ENCODE measurements at regions not wholly inside any gene's neighbourhood (a gene's known extent, or its start where the extent isn't known, plus 50 kb on each side); places are given as distances from the start of the nearest gene placed in this dataset.

DNA sequence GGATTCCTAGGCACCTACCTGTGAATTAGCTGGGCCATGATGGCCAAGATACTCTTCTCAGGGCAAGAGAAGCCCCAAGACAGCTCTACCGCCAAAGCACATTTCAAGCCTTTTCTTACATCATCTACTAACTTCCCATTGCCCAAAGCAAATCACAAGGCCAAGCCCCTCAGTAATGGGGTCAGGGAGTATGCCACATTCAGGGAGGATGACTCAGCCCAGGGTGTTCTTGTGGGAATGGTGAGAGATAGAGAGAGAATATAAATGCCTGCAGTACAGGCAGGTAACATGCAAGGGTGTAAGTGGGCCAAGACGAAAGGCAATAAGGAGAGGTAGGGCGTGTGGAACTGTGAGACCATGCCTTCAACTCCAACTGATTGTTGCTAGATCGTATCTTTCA lies 162.5 kb upstream of the ISX start:
- in situ Hi-C loops (cut with HindIII; ENCODE audit: low sequenced_read_pairs), result no loop called here
- no peak for DNase-seq (ENCODE audit: low spot score)

DNA sequence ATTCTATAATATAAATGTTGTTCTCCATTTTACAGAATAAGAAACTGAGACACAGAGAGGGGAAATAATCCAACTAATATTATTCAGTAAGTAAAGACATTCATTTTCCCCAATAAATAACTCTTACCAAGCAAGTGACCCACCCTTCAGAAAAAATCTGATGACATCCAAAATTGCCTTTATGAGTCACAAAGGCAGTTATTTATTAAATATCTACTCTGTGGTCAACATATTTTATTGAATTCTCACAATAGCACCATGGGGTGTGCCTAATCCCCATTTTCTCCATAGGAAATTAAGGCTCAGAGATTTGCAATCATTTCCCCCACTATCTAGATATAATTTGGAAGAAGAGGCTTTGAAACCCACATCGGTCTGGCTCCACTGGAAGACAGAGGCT lies 161.5 kb upstream of the ISX start:
- DNase-seq (ENCODE audit: low spot score), result no peak
- in situ Hi-C loops (cut with HindIII; ENCODE audit: low sequenced_read_pairs), result no loop called here

DNA sequence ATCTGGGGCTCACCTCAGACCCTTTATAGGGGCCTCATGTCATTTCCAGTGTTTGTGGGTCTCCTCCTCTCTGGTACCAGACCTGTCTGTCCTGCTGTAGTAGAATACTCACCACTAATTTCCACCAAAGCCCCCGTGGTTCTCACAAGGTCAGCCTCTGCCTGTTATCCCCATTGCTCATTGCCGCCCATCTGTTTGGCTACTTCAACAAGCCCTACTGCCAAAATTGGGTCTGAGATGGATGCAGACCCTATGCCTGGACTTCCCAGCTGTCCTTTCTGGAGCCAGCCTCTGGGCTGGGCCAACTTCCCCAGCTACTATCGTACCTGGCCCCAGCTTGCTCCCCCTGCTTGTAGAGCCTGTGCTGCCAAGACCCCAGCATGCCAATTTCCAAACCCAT lies 152.1 kb upstream of the ISX start:
- no peak for DNase-seq (ENCODE audit: low spot score)
- in situ Hi-C loops (cut with HindIII; ENCODE audit: low sequenced_read_pairs), result no loop called here

DNA sequence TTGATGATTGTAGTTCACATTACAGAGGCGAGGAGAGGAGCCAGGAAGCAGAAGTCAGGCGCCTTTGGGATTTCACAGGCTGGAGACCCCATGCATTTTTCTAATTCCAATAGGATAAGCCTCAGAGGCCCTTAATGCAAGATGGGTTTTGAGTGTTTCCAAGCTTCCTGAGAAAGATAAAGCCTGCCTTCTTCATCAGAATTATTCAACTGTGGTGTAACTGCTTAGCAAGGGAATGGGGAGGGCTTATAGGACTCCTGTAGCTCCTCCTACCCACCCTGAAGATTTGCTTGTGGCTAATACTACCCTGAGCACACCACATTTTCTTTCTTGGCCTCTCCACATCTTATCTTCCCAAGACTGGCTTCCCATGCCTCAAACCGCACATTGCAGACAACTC lies 151.1 kb upstream of the ISX start:
- no peak for DNase-seq (ENCODE audit: low spot score)
- in situ Hi-C loops (cut with HindIII; ENCODE audit: low sequenced_read_pairs), result no loop called here

DNA sequence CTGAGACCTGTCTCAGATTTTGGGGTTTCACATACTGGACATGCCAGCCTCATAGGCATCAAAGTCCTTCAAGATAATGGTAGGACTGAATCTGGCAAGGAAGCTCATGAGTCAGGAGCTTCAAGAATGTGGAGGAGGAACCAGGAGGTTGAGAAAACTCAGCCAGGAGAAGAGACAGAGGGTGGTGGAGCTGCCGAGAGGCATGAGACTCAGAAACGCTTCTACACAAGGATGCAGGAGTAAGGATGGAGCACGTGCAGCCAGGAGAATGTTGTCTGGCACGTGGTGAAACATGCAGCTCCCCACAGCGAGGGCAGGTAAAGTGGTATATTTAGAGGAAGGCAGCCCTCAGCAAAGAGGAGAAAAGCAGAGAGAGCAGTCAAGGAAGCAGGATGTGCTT lies 148.7 kb upstream of the ISX start:
- in situ Hi-C loops (cut with HindIII; ENCODE audit: low sequenced_read_pairs), result no loop called here
- no peak for DNase-seq (ENCODE audit: low spot score)

DNA sequence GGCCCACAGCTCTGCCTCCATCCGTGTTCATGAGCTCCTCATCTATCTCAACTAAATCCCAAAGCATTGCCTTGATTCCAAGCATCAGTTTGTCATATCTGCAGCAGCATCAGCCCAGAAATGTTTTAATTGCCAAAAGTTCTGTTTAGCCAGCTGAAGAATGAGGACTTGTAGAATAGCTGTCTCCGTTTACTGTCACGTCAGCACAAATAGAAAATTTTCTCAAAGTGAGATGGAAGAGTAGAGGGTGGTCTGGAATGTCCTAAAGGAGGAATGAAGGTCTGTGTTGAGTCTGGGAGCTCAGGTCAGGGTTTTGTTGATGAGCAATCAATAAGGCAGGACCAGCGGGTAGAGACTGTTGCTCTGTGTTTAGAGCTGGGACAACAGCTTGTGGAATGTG lies 134.9 kb upstream of the ISX start:
- in situ Hi-C loops (cut with HindIII; ENCODE audit: low sequenced_read_pairs), result no loop called here
- no peak for DNase-seq (ENCODE audit: low spot score)

DNA sequence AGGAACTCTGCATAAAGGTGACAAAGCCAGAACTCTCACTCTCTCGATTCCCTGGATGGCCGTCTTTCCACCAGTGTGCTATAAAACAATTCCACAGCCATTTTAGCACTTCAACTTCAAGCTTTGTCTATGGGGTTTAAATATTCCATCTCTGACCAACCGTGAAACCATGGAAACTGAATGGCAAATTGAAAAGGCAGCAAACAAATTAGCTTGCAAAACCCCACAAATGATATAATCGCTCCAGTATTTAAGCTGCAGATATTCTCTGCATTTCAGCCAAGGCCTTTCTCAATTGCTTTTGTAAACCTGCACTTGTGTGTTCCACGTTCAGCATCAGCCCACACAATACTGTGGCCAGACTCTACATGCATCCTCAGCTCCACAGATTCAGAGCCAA lies 131.7 kb upstream of the ISX start:
- in situ Hi-C loops (cut with HindIII; ENCODE audit: low sequenced_read_pairs), result no loop called here
- no peak for DNase-seq (ENCODE audit: low spot score)

DNA sequence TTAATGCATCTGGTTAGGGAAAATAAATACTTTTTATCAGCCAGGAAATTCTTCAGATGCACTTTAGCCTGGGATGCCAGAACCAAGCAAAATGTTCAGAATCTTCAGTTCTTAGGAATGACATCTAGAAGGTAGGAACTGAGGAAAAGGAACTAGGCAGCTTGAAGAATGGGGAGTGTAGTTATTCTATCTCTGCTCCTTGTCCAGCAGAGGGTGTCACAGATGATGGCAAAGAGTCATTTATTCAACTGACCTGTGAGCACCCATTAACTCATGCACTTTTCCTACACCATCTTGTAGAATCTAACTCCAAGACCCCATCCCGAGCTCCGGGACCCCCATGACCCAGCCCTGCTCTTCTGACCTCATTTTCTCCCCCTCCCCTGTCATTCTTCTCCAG lies 122.1 kb upstream of the ISX start:
- in situ Hi-C loops (cut with HindIII; ENCODE audit: low sequenced_read_pairs), result no loop called here
- peak; percentile 0 for DNase-seq (ENCODE audit: low spot score)

DNA sequence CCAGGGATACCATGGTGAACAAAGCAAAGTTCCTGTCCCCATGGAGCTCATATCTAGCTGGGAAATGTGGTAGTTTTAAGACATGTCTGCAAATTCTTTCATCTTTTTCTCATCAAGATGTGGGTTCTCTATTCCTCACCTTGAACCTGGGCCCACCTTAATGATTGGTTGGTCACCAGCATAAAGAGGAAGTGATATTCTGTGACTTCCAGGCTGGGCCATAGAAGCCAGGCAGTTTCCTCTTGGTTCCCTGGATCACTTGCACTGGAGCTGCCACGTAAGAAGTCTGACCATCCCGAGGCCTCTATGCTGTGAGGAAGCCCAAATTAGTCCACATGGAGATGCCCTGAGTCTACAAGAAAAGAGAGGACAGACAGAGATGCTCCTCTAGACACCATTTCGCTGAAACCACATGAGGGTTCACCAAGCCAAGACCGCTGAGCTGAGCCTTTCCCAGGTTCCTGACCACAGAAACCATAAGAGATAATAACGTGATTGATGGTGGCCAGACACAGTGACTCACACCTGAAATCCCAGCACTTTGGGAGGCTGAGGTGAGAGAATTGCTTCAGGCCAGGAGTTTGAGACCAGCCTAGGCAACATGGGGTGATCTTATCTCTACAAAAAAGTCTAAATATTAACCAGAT lies 119.5 kb upstream of the ISX start:
- DNase-seq (ENCODE audit: low spot score), result no peak
- in situ Hi-C loops (cut with HindIII; ENCODE audit: low sequenced_read_pairs), result no loop called here

DNA sequence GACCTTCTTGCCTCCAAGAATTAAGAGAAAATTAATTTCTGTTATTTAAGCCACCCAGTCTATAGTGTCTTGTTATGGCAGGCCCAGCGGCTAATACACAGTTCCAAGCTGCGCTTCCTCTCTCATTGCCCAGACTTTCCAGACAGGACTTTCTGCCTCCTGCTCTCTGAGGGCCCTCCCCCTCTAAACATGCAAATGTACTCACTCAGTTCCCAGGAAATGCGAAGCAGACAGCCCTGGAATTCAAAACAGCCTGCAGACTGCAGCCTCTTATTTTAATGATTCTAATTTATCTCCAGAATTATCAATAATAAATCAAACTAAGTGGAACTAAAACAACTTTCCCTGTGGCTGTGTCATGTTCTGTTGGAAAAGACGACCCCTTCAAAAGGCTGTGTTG lies 115.5 kb upstream of the ISX start:
- in situ Hi-C loops (cut with HindIII; ENCODE audit: low sequenced_read_pairs), result no loop called here
- DNase-seq (ENCODE audit: low spot score), result peak; percentile 1

DNA sequence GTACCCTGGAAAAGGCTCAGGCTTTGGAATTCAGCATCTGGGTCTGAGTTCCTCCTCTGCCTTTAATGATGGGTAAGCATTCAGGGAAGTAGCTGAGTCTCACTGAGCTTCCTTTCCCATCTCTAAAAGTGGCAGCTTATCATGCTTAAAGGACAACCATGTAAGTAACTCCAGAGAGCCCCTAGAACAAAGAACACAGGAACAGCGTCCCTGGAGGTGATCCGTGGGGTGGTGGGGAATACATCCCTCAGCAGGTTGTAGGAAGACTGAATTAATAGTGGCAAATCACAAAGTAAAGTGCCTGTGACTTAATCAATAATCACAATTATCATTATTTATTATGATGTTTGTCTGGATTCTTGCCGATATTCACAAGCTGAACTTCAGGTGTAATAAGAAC lies 114.7 kb upstream of the ISX start:
- in situ Hi-C loops (cut with HindIII; ENCODE audit: low sequenced_read_pairs), result no loop called here
- no peak for DNase-seq (ENCODE audit: low spot score)

DNA sequence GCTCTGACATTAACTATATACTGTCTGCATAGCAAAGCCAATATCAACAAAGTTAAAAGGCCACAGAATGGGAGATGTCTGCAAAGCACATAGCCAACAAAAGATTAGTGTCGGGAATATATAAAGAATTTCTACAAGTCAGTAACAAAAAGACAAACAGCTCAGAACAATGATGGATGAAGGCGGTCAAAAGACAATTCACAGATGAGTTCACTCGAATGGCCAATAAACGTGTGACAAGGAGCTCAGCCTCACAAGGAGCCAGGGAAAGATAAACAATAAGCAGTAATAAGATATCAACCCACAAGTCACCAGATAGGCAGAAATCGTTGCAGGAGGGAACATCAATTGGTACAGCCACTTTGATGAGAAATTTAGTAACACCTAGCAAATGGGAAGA lies 106.0 kb upstream of the ISX start:
- in situ Hi-C loops (cut with HindIII; ENCODE audit: low sequenced_read_pairs), result no loop called here
- no peak for DNase-seq (ENCODE audit: low spot score)

DNA sequence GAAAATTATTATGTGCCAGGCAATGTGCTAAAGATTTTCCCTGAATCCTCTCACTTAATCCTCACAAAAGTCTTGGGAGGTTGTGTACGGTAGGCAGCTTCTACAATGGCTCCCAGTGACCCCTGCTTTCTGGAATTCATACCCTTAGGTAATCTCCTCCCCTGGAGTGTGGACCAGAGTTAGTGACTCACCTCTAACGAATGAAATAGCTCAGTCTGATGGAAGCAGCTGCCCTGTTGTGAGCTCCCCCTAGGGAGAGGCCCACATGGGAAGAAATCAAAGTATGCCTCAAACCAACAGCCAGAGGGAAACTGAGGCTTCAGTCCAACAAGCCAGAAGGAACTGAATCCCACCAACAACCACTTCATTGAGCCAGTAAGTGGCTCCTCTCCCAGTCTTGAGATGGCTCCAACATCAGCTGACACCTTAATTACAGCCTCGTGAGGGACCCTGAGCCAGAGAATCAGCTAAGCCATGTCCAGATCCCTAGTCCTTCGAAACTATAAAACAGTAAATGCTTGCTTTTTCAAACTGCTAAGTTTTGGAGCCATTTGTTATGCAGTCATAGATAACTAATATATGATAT lies 98.9 kb upstream of the ISX start:
- DNase-seq (ENCODE audit: low spot score), result no peak
- in situ Hi-C loops (cut with HindIII; ENCODE audit: low sequenced_read_pairs), result no loop called here

DNA sequence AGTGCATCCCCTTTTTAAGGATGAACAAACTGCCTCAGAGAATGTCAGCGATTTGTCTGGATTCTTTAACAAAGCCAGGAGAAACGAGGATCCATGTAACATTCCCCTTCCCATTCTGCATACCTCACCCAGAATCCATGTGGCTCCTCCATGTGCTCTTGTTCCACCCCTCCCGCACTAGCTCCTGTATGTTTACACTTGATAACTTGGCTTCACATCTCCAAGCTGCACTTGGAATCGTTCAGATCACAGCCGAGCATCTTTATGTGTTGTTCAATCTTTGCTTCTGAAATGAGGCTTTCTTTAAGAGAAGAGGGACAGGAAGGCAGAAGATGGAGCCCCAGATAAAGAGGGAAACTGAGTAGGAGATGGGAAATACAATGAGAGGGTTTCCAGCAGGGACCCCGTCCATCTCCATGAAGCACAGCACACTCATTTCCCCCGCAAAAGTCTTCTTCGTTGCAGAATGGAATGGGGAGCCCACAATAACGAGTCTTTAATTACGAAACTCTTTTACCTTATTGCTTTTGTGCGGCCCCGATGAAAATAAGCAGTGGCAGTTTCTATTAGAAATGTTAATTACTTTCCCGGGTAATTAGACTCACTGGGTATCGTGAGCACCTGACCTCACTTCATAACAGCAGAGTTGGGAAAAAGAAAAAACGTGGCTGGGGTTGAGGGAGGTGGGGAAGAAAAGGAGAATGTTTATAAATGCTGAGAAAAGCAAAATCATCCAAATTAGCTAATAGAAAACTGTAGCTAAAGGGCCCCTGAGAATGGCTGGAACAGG lies 96.8 kb upstream of the ISX start:
- DNase-seq (ENCODE audit: low spot score), result no peak
- in situ Hi-C loops (cut with HindIII; ENCODE audit: low sequenced_read_pairs), result no loop called here

DNA sequence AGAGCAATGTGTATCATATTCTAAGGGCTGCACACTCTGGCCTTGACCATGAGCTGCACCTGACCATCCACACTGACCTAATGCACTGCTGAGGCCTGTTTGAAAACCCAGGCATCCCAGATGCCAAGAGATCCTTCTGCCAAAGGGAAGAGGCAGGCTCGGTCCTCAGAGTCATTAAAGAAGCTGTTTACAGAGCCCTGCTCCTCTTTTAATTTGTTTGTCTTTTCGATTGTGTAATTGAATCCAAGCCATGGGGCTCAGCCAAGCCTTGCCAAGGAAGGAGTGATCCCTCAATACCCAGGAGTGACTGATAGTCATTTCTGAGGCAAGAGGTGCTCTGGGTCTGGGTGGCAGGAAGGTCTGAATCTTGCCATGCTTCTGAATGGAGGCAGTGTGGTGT lies 94.5 kb upstream of the ISX start:
- in situ Hi-C loops (cut with HindIII; ENCODE audit: low sequenced_read_pairs), result no loop called here
- DNase-seq (ENCODE audit: low spot score), result no peak

DNA sequence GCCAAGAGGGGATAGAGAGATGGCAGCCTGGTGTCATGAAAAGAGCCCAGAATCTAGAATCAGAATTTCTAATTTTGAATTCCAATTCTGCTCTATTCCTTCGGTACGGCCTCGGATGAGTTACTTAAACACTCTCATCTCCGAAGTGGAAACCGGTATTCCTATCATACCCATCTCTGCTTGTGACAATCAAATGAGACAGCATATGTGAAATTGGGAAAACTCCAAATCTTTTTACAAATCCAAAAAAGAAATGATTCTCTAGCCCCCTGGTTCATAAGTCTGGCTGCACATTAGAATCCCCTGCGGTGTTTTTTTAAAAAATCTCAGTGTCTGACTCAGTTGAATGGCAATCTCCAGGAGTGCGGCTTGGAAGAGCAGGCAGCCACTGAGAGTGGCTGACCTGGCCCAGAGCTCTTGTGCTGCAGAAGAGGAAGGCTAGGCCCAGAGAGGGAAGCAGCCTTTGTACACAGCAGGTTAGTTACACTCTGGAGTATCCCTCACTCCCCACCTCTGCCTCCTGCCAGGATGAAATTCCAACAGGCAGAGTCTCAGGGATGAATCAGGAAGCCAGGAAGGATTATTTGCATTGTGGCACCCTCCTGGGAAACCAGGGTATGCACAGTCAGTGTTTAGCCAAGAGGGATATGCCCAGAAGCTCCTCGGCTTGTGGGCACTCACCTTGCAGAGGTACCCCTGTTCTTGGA lies 93.6 kb upstream of the ISX start:
- in situ Hi-C loops (cut with HindIII; ENCODE audit: low sequenced_read_pairs), result no loop called here

DNA sequence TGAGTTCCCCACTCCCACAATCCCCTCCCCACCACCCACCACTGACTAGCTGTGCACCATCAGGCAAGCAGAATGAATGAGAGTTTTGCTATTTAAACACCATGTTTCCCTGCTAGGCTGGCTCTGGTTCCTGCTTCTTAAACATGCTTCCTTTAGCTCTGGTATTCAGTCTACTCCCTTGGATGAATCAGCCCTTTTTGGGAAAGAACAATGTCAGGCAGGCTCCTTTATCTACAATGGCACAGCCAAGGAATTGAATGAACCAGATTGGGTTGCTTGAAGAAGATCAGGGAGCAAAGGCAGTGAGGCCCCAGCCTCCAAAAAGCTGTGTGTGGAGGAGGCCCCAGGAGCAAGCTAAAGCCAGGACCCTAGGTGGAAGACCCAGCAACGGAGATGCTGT lies 92.9 kb upstream of the ISX start:
- in situ Hi-C loops (cut with HindIII; ENCODE audit: low sequenced_read_pairs), result no loop called here
- no peak for DNase-seq (ENCODE audit: low spot score)

More for the DNA sequence above, 93.6 kb upstream of the ISX start:
- no peak for DNase-seq (ENCODE audit: low spot score)

DNA sequence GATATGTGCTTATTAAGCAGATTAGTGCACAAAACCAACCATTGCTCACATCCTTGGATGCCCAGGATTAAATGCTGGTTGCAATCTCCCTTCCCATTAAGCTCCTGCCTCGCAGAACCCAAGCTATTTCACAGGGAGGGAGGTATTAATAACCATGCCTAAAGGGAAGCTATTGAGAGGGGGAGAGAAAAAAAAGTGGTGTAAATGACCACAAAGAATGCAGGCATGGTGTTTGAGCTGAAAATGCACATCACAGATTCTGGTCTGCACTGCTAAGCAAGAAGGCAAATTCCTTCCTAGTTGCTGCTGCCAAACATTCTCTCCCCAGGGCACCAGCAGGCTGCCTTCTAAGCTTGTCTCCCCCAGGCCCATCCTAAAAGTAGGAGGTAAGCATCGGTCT lies 92.0 kb upstream of the ISX start:
- in situ Hi-C loops (cut with HindIII; ENCODE audit: low sequenced_read_pairs), result no loop called here
- no peak for DNase-seq (ENCODE audit: low spot score)

DNA sequence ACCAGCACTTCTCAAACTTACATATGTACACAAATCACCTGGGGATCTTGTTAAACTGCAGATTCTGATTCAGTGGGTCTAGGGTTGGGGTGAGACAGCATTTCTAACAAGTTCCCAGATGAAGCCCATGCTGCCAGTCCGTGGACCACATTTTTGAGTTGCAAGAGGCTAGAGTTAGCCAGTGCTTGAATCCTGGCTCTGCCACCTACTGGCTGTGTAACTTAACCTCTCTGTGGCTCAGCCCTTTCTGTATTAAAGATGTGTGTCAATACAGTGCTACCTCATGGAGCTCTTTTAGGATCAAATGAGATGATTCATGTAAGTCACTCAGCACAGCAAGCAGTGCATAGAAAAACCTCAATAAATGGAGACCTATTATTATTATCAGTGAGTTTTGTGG lies 90.2 kb upstream of the ISX start:
- no peak for DNase-seq (ENCODE audit: low spot score)
- in situ Hi-C loops (cut with HindIII; ENCODE audit: low sequenced_read_pairs), result no loop called here

DNA sequence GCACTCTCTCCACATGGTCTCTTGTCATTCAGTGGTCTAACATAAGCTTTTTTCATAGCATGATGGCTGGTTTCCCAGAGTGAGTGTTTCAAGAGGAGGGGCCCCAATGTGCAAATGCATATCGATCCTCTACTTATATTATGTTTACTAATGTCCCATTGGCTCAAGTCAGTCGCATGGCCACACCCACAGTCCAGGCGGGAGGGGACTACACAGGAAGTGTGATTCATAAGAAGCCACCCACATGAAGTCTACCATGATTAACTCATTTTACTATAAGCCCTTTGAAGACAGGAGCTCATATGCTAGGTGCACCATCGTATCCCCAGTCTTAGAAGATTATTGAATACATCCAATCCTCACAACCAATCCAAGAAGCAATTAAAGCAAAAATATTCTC lies 89.5 kb upstream of the ISX start:
- DNase-seq (ENCODE audit: low spot score), result no peak
- in situ Hi-C loops (cut with HindIII; ENCODE audit: low sequenced_read_pairs), result no loop called here

Data from G401 (cell line).